Suppressor macrophage treated with lipopolysaccharide for 1 hour (primary cell): ENCODE measurements at regions not wholly inside any gene's neighbourhood (a gene's known extent, or its start where the extent isn't known, plus 50 kb on each side); places are given as distances from the start of the nearest gene placed in this dataset.
A peak's percentile ranks its signal among the peaks of the same experiment; 100 is the strongest.
"Not testable (repeated sequence)": the region's sequence is repeated elsewhere in the genome, so short reads cannot be mapped to it uniquely, and the experiment has no call there.

Source experiments
- DNase-seq, 3 donors: peaks; one replicate each; pipeline ENCODE4 v3.0.0-alpha.2; 2020 to 2022

GRCh38 chr9:25449503-25449902 is 228.7 kb downstream of the TUSC1 start:
- no peak for DNase-seq

- DNase-seq: not testable (repeated sequence)
Observed at GRCh38 chr9:25445721-25446120, 232.5 kb downstream of the TUSC1 start.

GRCh38 chr9:25442526-25442925 is 235.7 kb downstream of the TUSC1 start:
- DNase-seq: no peak

- DNase-seq: no peak
Observed at GRCh38 chr9:25427898-25428297, 250.3 kb downstream of the TUSC1 start.

- no peak for DNase-seq
Observed at GRCh38 chr9:25427290-25427689, 251.0 kb downstream of the TUSC1 start.

GRCh38 chr9:25421560-25421959 is 256.7 kb downstream of the TUSC1 start:
- no peak for DNase-seq

GRCh38 chr9:25418974-25419373 is 259.3 kb downstream of the TUSC1 start:
- DNase-seq: no peak

- no peak for DNase-seq
Observed at GRCh38 chr9:25415718-25416117, 262.5 kb downstream of the TUSC1 start.

GRCh38 chr9:25412646-25413045 is 265.6 kb downstream of the TUSC1 start:
- no peak for DNase-seq

GRCh38 chr9:25397746-25398145 is 280.5 kb downstream of the TUSC1 start:
- no peak for DNase-seq

GRCh38 chr9:25396828-25397227 is 281.4 kb downstream of the TUSC1 start:
- no peak for DNase-seq

GRCh38 chr9:25381141-25381540 is 297.1 kb downstream of the TUSC1 start:
- no peak for DNase-seq

GRCh38 chr9:25377039-25377438 is 301.2 kb downstream of the TUSC1 start:
- no peak for DNase-seq

GRCh38 chr9:25374281-25374680 is 304.0 kb downstream of the TUSC1 start:
- no peak for DNase-seq

- no peak for DNase-seq
Observed at GRCh38 chr9:25366906-25367305, 311.3 kb downstream of the TUSC1 start.

- DNase-seq: no peak
Observed at GRCh38 chr9:25353783-25354182, 324.5 kb downstream of the TUSC1 start.

- no peak for DNase-seq
Observed at GRCh38 chr9:25350011-25350410, 328.2 kb downstream of the TUSC1 start.

GRCh38 chr9:25322142-25322541 is 356.1 kb downstream of the TUSC1 start:
- no peak for DNase-seq

GRCh38 chr9:25310961-25311360 is 367.3 kb downstream of the TUSC1 start:
- DNase-seq: no peak

- peak in 1 of 3 donors; percentile 3 for DNase-seq
Observed at GRCh38 chr9:25308549-25308948, 369.7 kb downstream of the TUSC1 start.

- no peak for DNase-seq
Observed at GRCh38 chr9:25302601-25303000, 375.6 kb downstream of the TUSC1 start.

- not testable (repeated sequence) for DNase-seq
Observed at GRCh38 chr9:25288195-25288594, 390.0 kb downstream of the TUSC1 start.

GRCh38 chr9:25284365-25284764 is 393.9 kb downstream of the TUSC1 start:
- DNase-seq: no peak

- DNase-seq: no peak
Observed at GRCh38 chr9:25282946-25283345, 395.3 kb downstream of the TUSC1 start.

- no peak for DNase-seq
Observed at GRCh38 chr9:25261445-25261844, 416.8 kb downstream of the TUSC1 start.

GRCh38 chr9:25260046-25260445 is 418.2 kb downstream of the TUSC1 start:
- no peak for DNase-seq
